ENCODE measurements at regions not wholly inside any gene's neighbourhood (a gene's known extent, or its start where the extent isn't known, plus 50 kb on each side); places are given as distances from the start of the nearest gene placed in this dataset.
A peak's percentile ranks its signal among the peaks of the same experiment; 100 is the strongest.

DNA sequence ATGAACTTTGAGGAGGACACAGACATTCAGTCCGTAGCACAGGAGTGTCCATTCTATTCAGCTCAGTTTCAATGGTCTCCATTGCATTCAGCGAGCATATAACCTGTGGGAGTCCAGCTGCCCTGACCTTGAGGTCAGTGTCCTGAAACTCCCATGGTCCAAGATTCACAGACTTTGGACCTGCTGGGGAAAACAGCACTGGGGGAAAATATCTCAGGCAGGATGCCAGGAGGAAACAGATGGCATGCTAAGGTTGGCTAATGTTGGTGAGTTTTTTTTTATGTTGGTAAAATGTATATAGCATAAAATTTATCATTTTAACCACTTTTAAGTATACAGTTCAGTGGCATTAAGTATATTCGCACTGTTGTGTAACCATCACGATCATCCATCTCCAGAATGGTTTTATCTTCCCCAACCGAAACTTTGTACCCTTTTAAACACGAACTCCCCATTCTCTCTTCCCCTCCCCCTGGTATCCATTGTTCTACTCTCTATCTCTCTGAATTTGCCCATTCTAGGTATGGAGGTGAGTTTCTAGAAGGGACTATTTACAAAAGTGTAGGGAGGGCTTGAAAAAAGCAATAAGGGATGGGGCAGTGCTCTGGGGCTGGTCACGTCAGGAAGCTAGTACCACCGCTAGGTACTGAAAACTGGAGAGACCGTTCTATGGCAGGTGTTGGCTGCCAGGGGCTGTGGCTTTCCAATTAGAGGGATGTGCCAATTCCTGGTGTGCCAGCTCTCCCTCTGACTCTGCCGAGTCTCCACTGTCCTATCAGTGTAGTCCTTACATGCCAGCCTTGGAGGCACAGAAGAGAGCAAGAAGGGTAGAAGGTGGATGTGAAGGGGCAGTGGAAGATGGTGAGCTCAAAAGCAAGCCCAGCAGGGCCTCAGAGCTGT, 85.3 kb downstream of the FOXD2 start:
- no peak for DNase-seq (ENCODE audit: low read depth, low spot score)
- H3K36me3 ChIP-seq (ENCODE audit: control insufficient read depth, insufficient read depth, low read length): no peaks in the 10 kb centered on the region
- H3K4me1 ChIP-seq (ENCODE audit: control insufficient read depth, insufficient read depth, low read length): peaks cover 5% of the 10 kb centered on the region
- no peaks in the 10 kb centered on the region for H3K27me3 ChIP-seq (ENCODE audit: control insufficient read depth, insufficient read depth, low read length)
- WGBS (ENCODE audit: insufficient coverage, insufficient read length): 100% methylated on average over 2 of the region's 10 CpGs
- H3K27ac ChIP-seq (ENCODE audit: low read length): no peak overlapping the region
- no peaks in the 10 kb centered on the region for H3K9me3 ChIP-seq (ENCODE audit: control insufficient read depth, insufficient read depth, low read length)
- no peak overlapping the region for H3K4me3 ChIP-seq (ENCODE audit: low read length)

DNA sequence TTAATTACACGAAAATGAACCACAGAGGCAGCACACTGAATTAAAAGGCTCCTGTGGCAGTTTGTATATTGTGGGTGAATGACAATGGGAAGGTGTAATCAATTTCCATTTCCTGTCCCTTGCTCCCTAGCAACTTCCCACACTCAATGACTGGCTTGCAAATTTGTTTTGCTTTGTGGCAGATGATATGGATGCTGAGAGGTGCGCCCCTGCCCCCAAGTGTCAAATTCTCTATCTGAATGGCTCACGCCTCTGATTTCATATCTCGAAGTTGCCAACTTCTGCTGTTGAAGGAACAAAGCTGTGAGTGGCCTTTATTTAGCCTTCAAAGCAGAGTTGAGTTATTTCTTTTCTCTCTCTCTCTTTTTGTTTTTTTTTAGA, 86.0 kb downstream of the FOXD2 start:
- no CpG with 5 or more reads among the region's 4 CpGs for WGBS (ENCODE audit: insufficient coverage, insufficient read length)
- DNase-seq (ENCODE audit: low read depth, low spot score): no peak
- no peaks in the 10 kb centered on the region for H3K27me3 ChIP-seq (ENCODE audit: control insufficient read depth, insufficient read depth, low read length)

DNA sequence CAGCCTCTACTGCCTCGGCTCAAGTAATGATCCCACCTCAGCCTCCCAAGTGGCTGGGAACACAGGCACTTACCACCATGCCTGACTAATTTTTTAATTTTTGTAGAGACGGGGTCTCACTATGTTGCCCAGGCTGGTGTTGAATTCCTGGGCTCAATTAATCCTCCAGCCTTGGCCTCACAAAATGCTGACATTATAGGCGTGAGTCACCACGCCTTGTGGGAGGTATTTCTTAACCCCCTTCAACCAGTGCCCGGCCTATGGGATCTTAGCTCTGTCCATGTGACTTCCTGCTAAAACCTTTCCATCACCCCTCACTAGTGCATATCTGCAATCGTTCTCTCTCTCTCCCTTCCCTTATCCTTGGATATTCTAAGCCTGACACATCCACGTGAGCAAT, 86.4 kb downstream of the FOXD2 start:
- no peaks in the 10 kb centered on the region for H3K27me3 ChIP-seq (ENCODE audit: control insufficient read depth, insufficient read depth, low read length)
- H3K4me1 ChIP-seq (ENCODE audit: control insufficient read depth, insufficient read depth, low read length): peaks cover 5% of the 10 kb centered on the region
- DNase-seq (ENCODE audit: low read depth, low spot score): no peak
- no peaks in the 10 kb centered on the region for H3K36me3 ChIP-seq (ENCODE audit: control insufficient read depth, insufficient read depth, low read length)
- H3K9me3 ChIP-seq (ENCODE audit: control insufficient read depth, insufficient read depth, low read length): no peaks in the 10 kb centered on the region
- H3K4me3 ChIP-seq (ENCODE audit: low read length): no peak overlapping the region
- H3K27ac ChIP-seq (ENCODE audit: low read length): no peak overlapping the region
- WGBS (ENCODE audit: insufficient coverage, insufficient read length): no CpG with 5 or more reads among the region's 7 CpGs

More for the DNA sequence above, 86.0 kb downstream of the FOXD2 start:
- Histone ChIP-seq H3K27ac (ENCODE audit: low read length) (no peak overlapping the region), H3K4me3 (ENCODE audit: low read length) (no peak overlapping the region), H3K36me3 (ENCODE audit: control insufficient read depth, insufficient read depth, low read length) (no peaks in the 10 kb centered on the region), H3K4me1 (ENCODE audit: control insufficient read depth, insufficient read depth, low read length) (peaks cover 5% of the 10 kb centered on the region), H3K9me3 (ENCODE audit: control insufficient read depth, insufficient read depth, low read length) (no peaks in the 10 kb centered on the region)

GRCh38 chr1:47527653-47528272, 89.9 kb downstream of the FOXD2 start:
- no peak overlapping the region for H3K4me3 ChIP-seq (ENCODE audit: low read length)
- DNase-seq (ENCODE audit: low read depth, low spot score): no peak
- H3K27ac ChIP-seq (ENCODE audit: low read length): no peak overlapping the region
- WGBS (ENCODE audit: insufficient coverage, insufficient read length): no CpG with 5 or more reads among the region's 7 CpGs
- H3K27me3 ChIP-seq (ENCODE audit: control insufficient read depth, insufficient read depth, low read length): no peaks in the 10 kb centered on the region
- peaks cover 3% of the 10 kb centered on the region; the same call in 1 of the 2 replicates for H3K4me1 ChIP-seq (ENCODE audit: control insufficient read depth, insufficient read depth, low read length)
- no peaks in the 10 kb centered on the region for H3K36me3 ChIP-seq (ENCODE audit: control insufficient read depth, insufficient read depth, low read length)
- no peaks in the 10 kb centered on the region for H3K9me3 ChIP-seq (ENCODE audit: control insufficient read depth, insufficient read depth, low read length)

DNA sequence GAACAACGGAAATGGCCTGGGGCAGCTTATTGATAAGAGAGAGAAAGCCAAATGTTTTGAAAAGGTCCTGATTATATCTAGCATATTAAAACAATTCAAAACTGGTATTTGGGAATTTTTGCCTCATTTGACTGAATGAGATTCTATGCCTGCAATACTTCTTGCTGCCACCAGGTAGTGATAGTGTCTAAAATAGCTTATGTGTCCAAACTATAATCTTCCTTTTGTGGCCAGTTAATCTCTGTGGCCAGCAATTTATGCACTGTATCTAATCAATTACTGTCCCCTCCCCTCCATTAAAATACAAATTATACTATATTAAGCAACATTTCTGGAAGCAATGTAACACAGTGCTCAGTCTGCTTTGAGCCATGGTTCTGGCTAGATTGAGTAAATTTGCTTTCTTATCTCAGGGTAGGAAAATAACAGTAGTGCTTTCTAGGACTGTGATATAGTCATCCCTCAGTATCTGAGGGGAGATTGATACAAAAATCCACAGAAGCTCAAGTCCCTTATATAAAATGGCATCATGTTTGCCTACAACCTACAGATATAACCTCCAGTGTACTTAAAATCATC, 91.8 kb downstream of the FOXD2 start:
- no peaks in the 10 kb centered on the region for H3K36me3 ChIP-seq (ENCODE audit: control insufficient read depth, insufficient read depth, low read length)
- no peak overlapping the region for H3K4me3 ChIP-seq (ENCODE audit: low read length)
- H3K27ac ChIP-seq (ENCODE audit: low read length): no peak overlapping the region
- H3K4me1 ChIP-seq (ENCODE audit: control insufficient read depth, insufficient read depth, low read length): peaks cover 3% of the 10 kb centered on the region
- no CpG with 5 or more reads among the region's 1 CpG for WGBS (ENCODE audit: insufficient coverage, insufficient read length)
- no peaks in the 10 kb centered on the region for H3K27me3 ChIP-seq (ENCODE audit: control insufficient read depth, insufficient read depth, low read length)
- DNase-seq (ENCODE audit: low read depth, low spot score): no peak
- H3K9me3 ChIP-seq (ENCODE audit: control insufficient read depth, insufficient read depth, low read length): no peaks in the 10 kb centered on the region

DNA sequence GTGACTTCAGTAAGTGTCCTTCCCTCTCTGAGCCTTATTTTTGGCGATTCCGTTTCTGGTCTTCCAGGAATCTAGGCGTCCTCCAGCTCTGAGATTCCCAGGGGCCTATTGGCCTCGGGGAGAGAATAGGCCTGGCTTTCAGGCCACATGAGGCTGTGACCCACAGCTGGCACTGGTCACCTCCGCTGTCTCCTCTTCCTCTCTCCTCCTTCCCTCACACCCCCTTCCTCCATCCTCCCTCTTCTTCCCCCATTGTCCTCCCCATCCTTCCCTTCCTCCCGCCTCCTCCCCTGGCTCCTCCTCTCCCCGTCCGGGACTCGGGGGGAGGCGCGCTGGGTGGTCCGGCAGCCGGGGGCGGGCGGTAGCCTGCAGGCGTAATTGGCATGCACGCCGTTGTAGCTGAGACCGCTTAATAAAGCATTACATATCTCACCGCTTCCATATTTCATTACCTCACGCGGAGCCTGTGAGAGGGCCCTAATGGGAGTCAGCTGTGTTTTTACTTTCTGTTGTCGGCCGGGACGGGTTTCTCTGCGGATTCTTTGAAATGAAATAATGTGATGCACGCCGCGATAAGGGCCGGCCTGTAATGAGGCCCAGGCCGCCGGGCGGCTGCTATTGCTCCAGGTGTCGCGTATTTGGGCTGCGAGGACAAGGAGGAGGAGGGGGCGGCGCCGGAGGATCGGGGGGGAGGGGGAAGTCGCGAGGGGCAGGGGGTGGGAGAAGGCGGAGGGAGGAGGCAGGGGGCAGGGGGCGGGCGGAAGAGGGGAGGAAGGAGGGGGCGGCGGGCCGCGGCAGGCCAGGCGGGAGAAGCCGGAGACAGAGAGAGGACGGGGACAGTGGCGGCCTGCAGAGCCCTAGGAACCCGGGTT, 95.3 kb downstream of the FOXD2 start:
- no peak overlapping the region for H3K27ac ChIP-seq (ENCODE audit: low read length)
- no peaks in the 10 kb centered on the region for H3K27me3 ChIP-seq (ENCODE audit: control insufficient read depth, insufficient read depth, low read length)
- H3K4me3 ChIP-seq (ENCODE audit: low read length): peak overlapping the region; percentile 23; the same call in 1 of the 2 replicates
- peaks cover 3% of the 10 kb centered on the region for H3K4me1 ChIP-seq (ENCODE audit: control insufficient read depth, insufficient read depth, low read length)
- no CpG with 5 or more reads among the region's 54 CpGs for WGBS (ENCODE audit: insufficient coverage, insufficient read length)
- no peaks in the 10 kb centered on the region for H3K9me3 ChIP-seq (ENCODE audit: control insufficient read depth, insufficient read depth, low read length)
- no peak for DNase-seq (ENCODE audit: low read depth, low spot score)
- H3K36me3 ChIP-seq (ENCODE audit: control insufficient read depth, insufficient read depth, low read length): no peaks in the 10 kb centered on the region

- no peaks in the 10 kb centered on the region for H3K9me3 ChIP-seq (ENCODE audit: control insufficient read depth, insufficient read depth, low read length)
- no CpG with 5 or more reads among the region's 12 CpGs for WGBS (ENCODE audit: insufficient coverage, insufficient read length)
- peak overlapping the region; percentile 23; the same call in 1 of the 2 replicates for H3K4me3 ChIP-seq (ENCODE audit: low read length)
These were observed 96.0 kb downstream of the FOXD2 start for GRCh38 chr1:47533793-47534328.

GRCh38 chr1:47534436-47534835, 96.6 kb downstream of the FOXD2 start:
- no peaks in the 10 kb centered on the region for H3K9me3 ChIP-seq (ENCODE audit: control insufficient read depth, insufficient read depth, low read length)
- no CpG with 5 or more reads among the region's 4 CpGs for WGBS (ENCODE audit: insufficient coverage, insufficient read length)
- H3K27ac ChIP-seq (ENCODE audit: low read length): no peak overlapping the region
- peaks cover 3% of the 10 kb centered on the region for H3K4me1 ChIP-seq (ENCODE audit: control insufficient read depth, insufficient read depth, low read length)
- no peak for DNase-seq (ENCODE audit: low read depth, low spot score)
- no peaks in the 10 kb centered on the region for H3K36me3 ChIP-seq (ENCODE audit: control insufficient read depth, insufficient read depth, low read length)
- no peaks in the 10 kb centered on the region for H3K27me3 ChIP-seq (ENCODE audit: control insufficient read depth, insufficient read depth, low read length)
- H3K4me3 ChIP-seq (ENCODE audit: low read length): no peak overlapping the region

More at GRCh38 chr1:47533793-47534328, 96.0 kb downstream of the FOXD2 start:
- H3K27me3 ChIP-seq (ENCODE audit: control insufficient read depth, insufficient read depth, low read length): no peaks in the 10 kb centered on the region
- no peak overlapping the region for H3K27ac ChIP-seq (ENCODE audit: low read length)
- no peak for DNase-seq (ENCODE audit: low read depth, low spot score)
- no peaks in the 10 kb centered on the region for H3K36me3 ChIP-seq (ENCODE audit: control insufficient read depth, insufficient read depth, low read length)
- H3K4me1 ChIP-seq (ENCODE audit: control insufficient read depth, insufficient read depth, low read length): peaks cover 3% of the 10 kb centered on the region

GRCh38 chr1:47536646-47537118, 98.8 kb downstream of the FOXD2 start:
- WGBS (ENCODE audit: insufficient coverage, insufficient read length): no CpG with 5 or more reads among the region's 9 CpGs
- Histone ChIP-seq H3K36me3 (ENCODE audit: control insufficient read depth, insufficient read depth, low read length) (no peaks in the 10 kb centered on the region), H3K4me3 (ENCODE audit: low read length) (no peak overlapping the region), H3K4me1 (ENCODE audit: control insufficient read depth, insufficient read depth, low read length) (peaks cover 3% of the 10 kb centered on the region), H3K27ac (ENCODE audit: low read length) (no peak overlapping the region), H3K27me3 (ENCODE audit: control insufficient read depth, insufficient read depth, low read length) (no peaks in the 10 kb centered on the region), H3K9me3 (ENCODE audit: control insufficient read depth, insufficient read depth, low read length) (no peaks in the 10 kb centered on the region)
- no peak for DNase-seq (ENCODE audit: low read depth, low spot score)
